Skeletal muscle cell (primary cell): ENCODE measurements at regions not wholly inside any gene's neighbourhood (a gene's known extent, or its start where the extent isn't known, plus 50 kb on each side); places are given as distances from the start of the nearest gene placed in this dataset.

ENCODE experiments used
- DNase-seq: peaks from one replicate; pipeline ENCODE4 v3.0.0-alpha.2; 2010; ENCODE audit warnings: low read depth
- H3K4me3 ChIP-seq: 2 replicates; pipeline ENCODE4 v1.5.1; 2011; ENCODE audit warnings: low read depth, mild to moderate bottlenecking, control low read depth, low read length, moderate library complexity

DNA sequence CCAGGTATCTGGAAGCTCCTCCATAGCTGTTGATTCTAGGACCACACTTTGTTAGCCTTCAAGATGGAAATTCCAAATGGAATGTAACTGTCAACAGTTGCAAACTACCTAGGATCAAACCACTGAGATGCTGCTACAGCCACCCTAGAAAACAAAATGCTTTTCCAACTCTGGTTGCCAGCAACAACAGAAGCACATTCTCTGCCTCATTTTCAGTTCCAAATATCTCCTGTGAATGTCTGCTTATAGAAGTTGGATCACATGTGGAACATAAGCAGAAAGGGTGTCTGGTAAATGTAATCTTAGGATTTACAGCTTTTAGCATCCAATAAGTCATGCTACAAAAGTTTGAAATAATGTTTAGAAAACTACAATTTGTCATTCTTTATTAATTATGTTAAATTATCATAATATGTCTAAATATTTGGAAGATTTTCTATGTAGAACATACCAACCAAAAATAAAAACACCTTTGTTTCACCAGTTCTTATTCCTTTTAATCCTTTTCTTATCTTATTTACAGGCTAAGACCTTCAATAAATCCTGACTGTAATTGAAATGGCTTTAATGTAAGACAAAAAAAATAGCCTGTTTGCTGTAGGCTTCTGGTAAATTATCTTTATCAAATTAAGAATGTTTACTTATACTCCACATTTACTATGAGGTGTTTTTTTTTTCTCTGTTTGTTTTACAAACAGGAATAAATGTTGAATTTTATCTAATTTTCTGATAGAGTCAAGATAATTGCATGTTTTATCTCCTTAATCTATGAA, 687.1 kb downstream of the IGSF11 start:
- no peak overlapping the region for H3K4me3 ChIP-seq
- DNase-seq = no peak

- no peak for DNase-seq
- no peak overlapping the region for H3K4me3 ChIP-seq
Measured at GRCh38 chr3:118348169-118348557, 686.5 kb downstream of the IGSF11 start.

DNA sequence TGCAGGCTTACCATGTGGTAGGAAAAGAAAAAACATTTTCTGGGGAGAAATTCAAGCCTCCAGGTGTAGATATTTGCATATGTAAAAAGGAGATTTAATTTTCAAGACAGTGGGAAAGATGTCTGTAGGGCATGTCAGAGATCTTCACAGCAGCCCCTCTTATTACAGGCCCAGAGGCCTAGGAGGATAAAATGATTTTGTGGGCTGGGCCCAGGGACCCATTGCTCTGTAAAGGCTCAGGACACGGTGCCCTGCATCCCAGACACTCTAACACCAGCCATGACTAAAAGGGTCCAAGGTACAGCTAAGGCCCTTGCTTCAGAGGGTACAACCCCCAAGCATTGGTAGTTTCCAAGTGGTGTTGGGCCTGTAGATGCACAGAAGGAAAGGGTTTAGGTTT, 680.1 kb downstream of the IGSF11 start:
- no peak overlapping the region for H3K4me3 ChIP-seq
- DNase-seq = no peak

- no peak overlapping the region for H3K4me3 ChIP-seq
- DNase-seq = no peak
Measured at GRCh38 chr3:118369892-118370491, 664.7 kb downstream of the IGSF11 start.

DNA sequence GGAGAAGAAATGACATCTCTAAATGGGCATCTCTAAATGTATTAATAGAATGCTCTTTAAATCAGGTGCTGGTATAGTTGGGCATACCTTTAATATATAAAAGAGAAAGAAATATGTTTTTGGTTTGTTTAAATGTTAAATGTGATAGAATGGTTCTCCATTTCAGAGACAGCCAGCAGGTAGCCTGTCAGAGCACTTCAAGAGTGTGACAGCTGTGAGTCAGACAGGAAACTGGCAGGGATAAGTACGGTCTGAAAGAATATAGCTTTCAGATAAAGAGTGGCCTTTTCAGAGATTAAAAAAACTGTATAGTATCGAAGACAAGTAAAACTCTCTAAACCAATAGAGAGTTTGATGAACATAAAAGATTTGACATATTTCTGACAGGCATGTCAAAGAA, 654.1 kb downstream of the IGSF11 start:
- no peak overlapping the region for H3K4me3 ChIP-seq

DNA sequence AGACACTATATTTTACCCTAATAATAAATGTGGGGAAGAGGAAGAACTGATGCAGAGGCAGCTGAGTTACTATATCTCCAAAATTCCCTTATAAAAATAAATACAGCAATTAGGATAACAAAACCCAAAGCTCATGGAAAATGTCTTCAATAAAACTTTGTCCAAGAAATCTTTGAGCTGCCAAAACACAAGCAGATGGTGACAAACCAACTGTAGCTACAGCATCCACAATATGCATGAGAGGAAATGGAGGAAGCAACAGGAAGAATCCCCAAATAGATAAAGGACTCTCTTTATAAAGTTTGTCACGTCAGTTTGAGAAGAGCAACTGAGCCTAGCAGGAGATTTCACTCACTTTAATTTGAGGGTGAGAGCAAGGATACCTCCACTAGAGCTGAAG, 638.2 kb downstream of the IGSF11 start:
- no peak overlapping the region for H3K4me3 ChIP-seq
- DNase-seq = no peak

More for the DNA sequence above, 654.1 kb downstream of the IGSF11 start:
- DNase-seq = no peak

GRCh38 chr3:118400086-118400485, 634.6 kb downstream of the IGSF11 start:
- DNase-seq = no peak
- H3K4me3 ChIP-seq = no peak overlapping the region

DNA sequence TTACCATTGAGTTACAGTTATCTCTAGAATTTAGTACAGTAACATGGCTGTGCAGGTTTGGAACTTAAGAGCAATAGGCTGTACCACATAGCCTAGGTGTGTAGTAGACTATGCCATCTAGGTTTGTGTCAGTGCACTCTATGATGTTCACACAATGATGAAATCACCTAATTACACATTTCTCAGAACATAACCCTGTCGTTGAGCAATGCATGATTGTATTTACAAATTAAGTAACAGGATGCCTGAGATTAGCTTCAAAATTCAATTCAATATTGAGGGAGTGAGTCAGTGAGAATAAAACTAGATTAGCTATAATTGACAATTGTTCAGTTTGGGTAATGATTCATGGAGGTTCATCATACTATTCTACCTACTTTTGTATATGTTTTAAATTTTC, 633.8 kb downstream of the IGSF11 start:
- no peak overlapping the region for H3K4me3 ChIP-seq
- DNase-seq = no peak

- no peak for DNase-seq
- no peak overlapping the region for H3K4me3 ChIP-seq
Measured at GRCh38 chr3:118401887-118402286, 632.8 kb downstream of the IGSF11 start.

- H3K4me3 ChIP-seq = no peak overlapping the region
- no peak for DNase-seq
Measured at GRCh38 chr3:118402971-118403370, 631.7 kb downstream of the IGSF11 start.

DNA sequence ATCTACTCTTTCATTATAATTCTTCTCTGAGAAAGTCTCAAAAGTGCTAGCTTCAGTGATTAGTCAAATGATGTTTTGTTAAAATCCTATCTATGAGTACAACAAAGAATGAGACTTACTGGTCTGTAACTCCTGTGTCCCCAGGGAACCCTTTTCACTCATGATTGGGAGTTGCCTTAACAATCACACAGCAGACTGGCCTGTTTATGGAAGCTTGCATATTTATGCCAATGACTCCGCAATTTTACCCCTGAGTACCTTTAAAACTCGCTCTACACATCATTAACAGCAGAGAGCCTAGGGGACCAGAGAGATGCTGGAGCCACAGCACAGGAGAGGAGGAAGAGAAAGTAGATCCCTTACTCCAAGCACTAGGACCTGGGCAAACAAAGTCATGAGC, 628.1 kb downstream of the IGSF11 start:
- no peak for DNase-seq
- H3K4me3 ChIP-seq = no peak overlapping the region

DNA sequence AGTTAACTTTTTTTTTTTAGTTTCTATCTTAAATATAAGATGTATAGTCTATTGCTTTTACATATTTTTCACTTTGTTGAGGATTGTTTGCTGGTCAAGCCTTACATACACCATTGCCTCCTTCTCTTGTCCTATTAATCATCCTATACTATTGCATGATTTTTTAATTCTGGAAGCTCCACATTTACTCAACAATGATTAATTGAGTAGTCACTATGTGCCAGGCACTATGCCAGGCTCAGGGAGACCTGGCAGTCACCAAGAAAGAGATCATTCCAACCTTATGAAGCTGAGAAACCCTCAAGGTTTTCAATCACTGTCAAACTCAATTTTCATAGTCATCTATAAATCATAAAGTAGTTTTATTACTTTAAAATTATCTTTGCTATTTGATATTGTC, 626.2 kb downstream of the IGSF11 start:
- H3K4me3 ChIP-seq = no peak overlapping the region
- no peak for DNase-seq

GRCh38 chr3:118412503-118412902, 622.1 kb downstream of the IGSF11 start:
- DNase-seq = no peak
- no peak overlapping the region for H3K4me3 ChIP-seq

GRCh38 chr3:118425272-118425837, 609.3 kb downstream of the IGSF11 start:
- no peak for DNase-seq
- no peak overlapping the region for H3K4me3 ChIP-seq

- DNase-seq = no peak
Measured at GRCh38 chr3:118433825-118434224, 600.8 kb downstream of the IGSF11 start.

GRCh38 chr3:118435851-118436350, 598.7 kb downstream of the IGSF11 start:
- DNase-seq = no peak
- no peak overlapping the region for H3K4me3 ChIP-seq

More at GRCh38 chr3:118433825-118434224, 600.8 kb downstream of the IGSF11 start:
- no peak overlapping the region for H3K4me3 ChIP-seq

DNA sequence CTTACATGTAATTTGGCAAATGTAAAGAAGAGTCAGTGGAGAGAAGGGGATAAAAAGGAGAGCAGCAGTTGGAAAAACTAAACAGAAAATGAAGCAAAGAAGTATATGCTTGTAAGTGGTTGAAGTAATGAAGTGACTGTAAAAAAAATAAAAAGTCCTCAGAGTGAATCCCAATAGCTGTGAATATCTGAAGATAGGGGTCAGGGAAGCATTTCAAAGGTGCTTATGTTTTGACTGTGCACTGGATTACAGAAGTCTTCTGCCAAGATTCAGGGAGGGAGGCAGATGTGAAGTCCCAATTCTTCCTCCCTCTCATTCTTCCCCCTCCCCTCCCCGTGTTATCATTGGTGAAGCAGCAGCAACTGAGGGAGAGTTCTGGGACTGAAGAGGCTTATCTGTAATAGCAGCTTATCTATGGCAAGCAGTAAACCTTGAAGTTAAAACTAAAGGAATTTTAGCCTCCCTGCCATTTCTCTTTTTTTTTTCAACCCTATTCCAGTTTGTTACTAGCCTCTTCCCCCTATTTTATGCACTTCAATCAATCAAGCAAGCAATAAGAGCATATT, 597.9 kb downstream of the IGSF11 start:
- DNase-seq = no peak
- no peak overlapping the region for H3K4me3 ChIP-seq

- no peak for DNase-seq
- no peak overlapping the region for H3K4me3 ChIP-seq
Measured at GRCh38 chr3:118445036-118445435, 589.6 kb downstream of the IGSF11 start.

DNA sequence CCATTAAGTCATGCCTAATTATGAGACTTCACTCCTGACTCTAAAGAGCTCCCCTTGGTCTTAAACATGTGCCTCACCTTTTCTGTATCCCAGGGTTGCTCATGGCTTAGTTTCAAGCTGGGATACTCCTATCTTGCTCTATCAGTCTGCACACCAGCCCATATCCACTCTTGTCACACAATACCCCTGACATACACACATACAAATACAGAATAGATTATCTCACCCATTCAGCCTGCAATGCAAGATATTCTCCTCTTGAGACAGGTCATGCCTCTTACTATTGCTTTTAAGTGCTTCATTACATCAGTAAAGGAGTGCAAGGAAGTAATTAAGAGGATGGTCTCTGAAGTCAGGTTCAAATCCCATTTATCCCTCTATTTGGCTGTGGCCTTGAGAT, 587.3 kb downstream of the IGSF11 start:
- DNase-seq = no peak
- no peak overlapping the region for H3K4me3 ChIP-seq

DNA sequence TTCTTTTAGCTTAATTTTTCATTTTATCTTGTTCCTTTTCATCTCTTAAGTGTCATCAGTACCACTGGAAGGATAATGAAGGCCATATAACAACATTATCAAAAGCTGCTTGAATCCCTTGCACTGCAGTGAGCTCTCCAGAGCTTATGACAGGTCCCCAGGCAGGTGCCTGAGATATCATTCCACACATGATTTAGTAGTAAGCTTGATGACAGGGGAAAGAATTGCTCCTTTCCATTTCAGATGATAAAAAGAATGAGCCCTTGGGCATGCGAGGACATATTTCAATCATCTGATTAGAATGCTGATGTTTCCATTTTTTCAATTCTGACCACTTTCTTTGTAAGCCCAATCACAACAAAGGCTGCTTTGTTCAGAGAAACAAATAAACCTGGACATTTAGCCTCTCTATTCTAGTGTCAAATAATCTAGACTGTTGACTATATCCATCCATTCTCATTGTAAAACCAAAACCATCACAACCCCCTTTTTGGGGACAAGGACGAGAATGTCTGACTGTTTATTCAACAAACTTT, 567.8 kb downstream of the IGSF11 start:
- DNase-seq = no peak
- H3K4me3 ChIP-seq = no peak overlapping the region
